ENCODE measurements at regions not wholly inside any gene's neighbourhood (a gene's known extent, or its start where the extent isn't known, plus 50 kb on each side); places are given as distances from the start of the nearest gene placed in this dataset.

DNA sequence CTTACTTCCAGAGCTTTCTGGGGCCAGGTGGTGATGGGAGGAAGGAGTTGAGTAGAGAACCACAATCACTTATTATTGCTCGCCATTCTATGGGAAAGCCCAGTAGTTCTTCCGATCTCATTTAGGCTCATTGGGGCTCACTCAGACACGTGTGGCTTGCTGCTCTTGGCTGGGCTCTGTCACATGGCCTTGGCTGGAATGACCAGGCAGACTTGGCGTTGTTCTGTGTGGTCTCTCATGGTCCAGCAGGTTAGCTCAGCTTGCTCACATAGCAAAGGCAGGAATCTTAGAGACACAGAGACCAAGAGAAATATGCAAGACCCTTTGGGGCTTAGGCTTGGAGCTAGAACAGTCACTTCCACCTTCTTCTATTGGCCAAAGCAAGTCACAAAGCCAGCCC is 261.2 kb downstream of the LOXHD1 start:
- H3K27me3 ChIP-seq (ENCODE audit: insufficient read depth, low read depth, low read length): no peaks in the 10 kb centered on the region
- H3K4me3 ChIP-seq (ENCODE audit: low read length): no peak overlapping the region
- no peaks in the 10 kb centered on the region for H3K36me3 ChIP-seq (ENCODE audit: insufficient read depth, low read length)
- H3K9me2 ChIP-seq (ENCODE audit: insufficient read depth, low read length): no peaks in the 10 kb centered on the region
- no peak overlapping the region for H2AFZ ChIP-seq (ENCODE audit: low read depth, low read length)
- H4K20me1 ChIP-seq (ENCODE audit: insufficient read depth): no peaks in the 10 kb centered on the region
- H3K9ac ChIP-seq (ENCODE audit: low read length): no peak overlapping the region
- TF ChIP-seq EP300 (conservative IDR thresholded peaks at IDR 0.05; ENCODE audit: poor library complexity, severe bottlenecking) (no peak), REST (IDR thresholded peaks at IDR 0.05; ENCODE audit: borderline replicate concordance) (no peak), RAD21 (conservative IDR thresholded peaks at IDR 0.05) (no peak), MXI1 (conservative IDR thresholded peaks at IDR 0.05; ENCODE audit: poor library complexity, severe bottlenecking) (no peak), TAF1 (IDR thresholded peaks at IDR 0.05; ENCODE audit: low read depth) (no peak), SMC3 (conservative IDR thresholded peaks at IDR 0.05; ENCODE audit: poor library complexity) (no peak), POLR2AphosphoS5 (IDR thresholded peaks at IDR 0.05) (no peak), EZH2 (IDR thresholded peaks at IDR 0.05; ENCODE audit: borderline replicate concordance, insufficient read depth, low read length, poor library complexity, severe bottlenecking) (no peak)
- TF ChIP-seq, protein P1, sequence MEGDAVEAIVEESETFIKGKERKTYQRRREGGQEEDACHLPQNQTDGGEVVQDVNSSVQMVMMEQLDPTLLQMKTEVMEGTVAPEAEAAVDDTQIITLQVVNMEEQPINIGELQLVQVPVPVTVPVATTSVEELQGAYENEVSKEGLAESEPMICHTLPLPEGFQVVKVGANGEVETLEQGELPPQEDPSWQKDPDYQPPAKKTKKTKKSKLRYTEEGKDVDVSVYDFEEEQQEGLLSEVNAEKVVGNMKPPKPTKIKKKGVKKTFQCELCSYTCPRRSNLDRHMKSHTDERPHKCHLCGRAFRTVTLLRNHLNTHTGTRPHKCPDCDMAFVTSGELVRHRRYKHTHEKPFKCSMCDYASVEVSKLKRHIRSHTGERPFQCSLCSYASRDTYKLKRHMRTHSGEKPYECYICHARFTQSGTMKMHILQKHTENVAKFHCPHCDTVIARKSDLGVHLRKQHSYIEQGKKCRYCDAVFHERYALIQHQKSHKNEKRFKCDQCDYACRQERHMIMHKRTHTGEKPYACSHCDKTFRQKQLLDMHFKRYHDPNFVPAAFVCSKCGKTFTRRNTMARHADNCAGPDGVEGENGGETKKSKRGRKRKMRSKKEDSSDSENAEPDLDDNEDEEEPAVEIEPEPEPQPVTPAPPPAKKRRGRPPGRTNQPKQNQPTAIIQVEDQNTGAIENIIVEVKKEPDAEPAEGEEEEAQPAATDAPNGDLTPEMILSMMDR (IDR thresholded peaks at IDR 0.05; ENCODE audit: poor library complexity, severe bottlenecking): no peak
- no peaks in the 10 kb centered on the region for H3F3A ChIP-seq (ENCODE audit: insufficient read depth, low read length, poor library complexity, severe bottlenecking)
- H3K4me2 ChIP-seq (ENCODE audit: low read length): no peak overlapping the region
- no peaks in the 10 kb centered on the region for H3K9me3 ChIP-seq (ENCODE audit: low read length)
- no peak overlapping the region for H3K27ac ChIP-seq (ENCODE audit: low read length)
- no peaks in the 10 kb centered on the region for H3K79me2 ChIP-seq (replicated peaks; ENCODE audit: insufficient read depth, low read length)

- Histone ChIP-seq H3K9me2 (ENCODE audit: insufficient read depth, low read length) (no peaks in the 10 kb centered on the region), H2AFZ (ENCODE audit: low read depth, low read length) (no peak overlapping the region), H3K79me2 (replicated peaks; ENCODE audit: insufficient read depth, low read length) (no peaks in the 10 kb centered on the region), H3K36me3 (ENCODE audit: insufficient read depth, low read length) (no peaks in the 10 kb centered on the region), H4K20me1 (ENCODE audit: insufficient read depth) (no peaks in the 10 kb centered on the region), H3K9ac (ENCODE audit: low read length) (no peak overlapping the region), H3K4me3 (ENCODE audit: low read length) (no peak overlapping the region), H3K9me3 (ENCODE audit: low read length) (no peaks in the 10 kb centered on the region), H3K27me3 (ENCODE audit: insufficient read depth, low read depth, low read length) (no peaks in the 10 kb centered on the region), H3F3A (ENCODE audit: insufficient read depth, low read length, poor library complexity, severe bottlenecking) (no peaks in the 10 kb centered on the region), H3K4me2 (ENCODE audit: low read length) (no peak overlapping the region), H3K27ac (ENCODE audit: low read length) (no peak overlapping the region)
- no peak for TF ChIP-seq SMC3 (conservative IDR thresholded peaks at IDR 0.05; ENCODE audit: poor library complexity)
- no peak for TF ChIP-seq REST (IDR thresholded peaks at IDR 0.05; ENCODE audit: borderline replicate concordance)
- TF ChIP-seq TAF1 (IDR thresholded peaks at IDR 0.05; ENCODE audit: low read depth): no peak
- TF ChIP-seq EP300 (conservative IDR thresholded peaks at IDR 0.05; ENCODE audit: poor library complexity, severe bottlenecking): no peak
Observed at GRCh38 chr18:46397174-46397573, 259.8 kb downstream of the LOXHD1 start.

Data from neural cell (in vitro differentiated cells).